IMR-90 (cell line): ENCODE measurements at regions not wholly inside any gene's neighbourhood (a gene's known extent, or its start where the extent isn't known, plus 50 kb on each side); places are given as distances from the start of the nearest gene placed in this dataset.

ENCODE experiments used
- ATAC-seq: fragments of 200-7000 bp; cut with Tn5 transposase; 2 replicates; pipeline ENCODE4 v1.9.1; 2020; ENCODE audit warnings: low read depth, mild to moderate bottlenecking, moderate library complexity
- BruUV-seq: library from RNA; stranded (reverse); fragments of 400-500 nt; replicated peaks from 2 replicates; lab custom pipeline; 2021; lab: Mats Ljungman, UMichigan
- CTCF ChIA-PET: fragments of 300-600 bp; formaldehyde crosslinking; extraction: SDS; loops from one replicate; lab custom pipeline; 2021; ENCODE audit warnings: antibody characterized with exemption; lab: Yijun Ruan, JAX
- POLR2A ChIA-PET: fragments of 300-600 bp; sonication (Branson Sonifier 250); formaldehyde crosslinking; loops from one replicate; lab custom pipeline; 2022; ENCODE audit warnings: antibody characterized with exemption; ENCODE audit not compliant: unreplicated experiment; lab: Charles Lee
- DNase-seq: peaks from one replicate; pipeline ENCODE4 v3.0.0; 2013
- H2AFZ ChIP-seq: replicated peaks from 2 replicates; pipeline ENCODE3; 2013; ENCODE audit warnings: low read length, mild to moderate bottlenecking; ENCODE audit not compliant: poor library complexity
- H2AK5ac ChIP-seq: 2 replicates; pipeline ENCODE4 v1.6.1; 2013; ENCODE audit warnings: low read depth, low read length, inconsistent platforms
- H2AK9ac ChIP-seq: replicated peaks from 2 replicates; pipeline ENCODE3; 2013; ENCODE audit warnings: mild to moderate bottlenecking, low read depth, low read length, moderate library complexity; ENCODE audit not compliant: poor library complexity
- H2BK120ac ChIP-seq: 2 replicates; pipeline ENCODE4 v1.6.1; 2013; ENCODE audit warnings: low read depth, low read length, inconsistent platforms
- H2BK15ac ChIP-seq: 3 replicates; pipeline ENCODE4 v1.6.1; 2013; ENCODE audit warnings: low read depth, low read length, inconsistent platforms
- H2BK20ac ChIP-seq: 2 replicates; pipeline ENCODE4 v1.6.1; 2013; ENCODE audit warnings: low read depth, mild to moderate bottlenecking, inconsistent platforms, low read length, moderate library complexity
- H2BK5ac ChIP-seq: 2 replicates; pipeline ENCODE4 v1.6.1; 2013; ENCODE audit warnings: mild to moderate bottlenecking, low read depth, low read length, inconsistent platforms; ENCODE audit not compliant: poor library complexity, severe bottlenecking
- H3K14ac ChIP-seq: replicated peaks from 2 replicates; pipeline ENCODE4 v1.6.1; 2013; ENCODE audit warnings: low read depth, low read length, inconsistent platforms
- H3K18ac ChIP-seq: 2 replicates; pipeline ENCODE4 v1.6.1; 2013; ENCODE audit warnings: low read depth, low read length, control low read depth
- H3K23ac ChIP-seq: 2 replicates; pipeline ENCODE4 v1.6.1; 2013; ENCODE audit warnings: low read depth, low read length, inconsistent platforms
- H3K27ac ChIP-seq: 2 replicates; pipeline ENCODE4 v1.5.1; 2013; ENCODE audit warnings: mild to moderate bottlenecking, control low read depth, low read length; ENCODE audit not compliant: insufficient read depth
- H3K27me3 ChIP-seq: 2 replicates; pipeline ENCODE4 v1.6.1; 2013; ENCODE audit warnings: low read length; ENCODE audit not compliant: control insufficient read depth, insufficient read depth
- H3K36me3 ChIP-seq: 2 replicates; pipeline ENCODE4 v1.6.1; 2013; ENCODE audit warnings: low read length, mixed read lengths; ENCODE audit not compliant: control insufficient read depth, insufficient read depth
- H3K4ac ChIP-seq: 2 replicates; pipeline ENCODE4 v1.6.1; 2013; ENCODE audit warnings: low read depth, low read length, inconsistent platforms
- H3K4me1 ChIP-seq: 2 replicates; pipeline ENCODE4 v1.6.1; 2013; ENCODE audit warnings: low read length, mixed read lengths; ENCODE audit not compliant: control insufficient read depth, insufficient read depth
- H3K4me2 ChIP-seq: 2 replicates; pipeline ENCODE4 v1.6.1; 2013; ENCODE audit warnings: low read depth, mild to moderate bottlenecking, control low read depth, low read length, moderate library complexity
- H3K4me3 ChIP-seq: 2 replicates; pipeline ENCODE4 v1.5.1; 2013; ENCODE audit warnings: low read depth, mild to moderate bottlenecking, control low read depth, low read length, moderate library complexity; ENCODE audit not compliant: insufficient read depth
- H3K56ac ChIP-seq: 2 replicates; pipeline ENCODE4 v1.6.1; 2013; ENCODE audit warnings: low read length, inconsistent platforms; ENCODE audit not compliant: insufficient read depth; ENCODE audit errors: extremely low read depth
- H3K79me1 ChIP-seq, 2 experiments: 2 replicates each; pipeline ENCODE4 v1.6.1; 2013; ENCODE audit warnings: low read length in 2 of 2, inconsistent platforms in 1 of 2, low read depth in 1 of 2
- H3K9ac ChIP-seq: 2 replicates; pipeline ENCODE4 v1.6.1; 2013; ENCODE audit warnings: low read depth, low read length, control low read depth
- H3K9me1 ChIP-seq: 2 replicates; pipeline ENCODE4 v1.6.1; 2013; ENCODE audit warnings: low read length, inconsistent platforms; ENCODE audit not compliant: insufficient read depth
- H3K9me3 ChIP-seq: 2 replicates; pipeline ENCODE4 v1.6.1; 2013; ENCODE audit warnings: low read length; ENCODE audit not compliant: control insufficient read depth, insufficient read depth
- H4K20me1 ChIP-seq: 2 replicates; pipeline ENCODE4 v1.6.1; 2013; ENCODE audit warnings: low read length, inconsistent platforms; ENCODE audit not compliant: insufficient read depth
- H4K5ac ChIP-seq: 2 replicates; pipeline ENCODE4 v1.6.1; 2013; ENCODE audit warnings: mild to moderate bottlenecking, low read depth, low read length, control low read depth
- H4K8ac ChIP-seq, 2 experiments: 2 replicates each; pipeline ENCODE4 v1.6.1; 2013; ENCODE audit warnings: low read depth in 2 of 2, low read length in 2 of 2, control low read depth in 1 of 2, inconsistent platforms in 1 of 2
- H4K91ac ChIP-seq: 2 replicates; pipeline ENCODE4 v1.6.1; 2013; ENCODE audit warnings: low read depth, low read length, inconsistent platforms; ENCODE audit not compliant: insufficient read depth
- CEBPB ChIP-seq: IDR thresholded peaks from 2 replicates; pipeline ENCODE4 v1.6.1; 2012; ENCODE audit warnings: low read depth, low read length, improper control_type of control experiment
- MXI1 ChIP-seq: IDR thresholded peaks from 2 replicates; pipeline ENCODE4 v1.6.1; 2012; ENCODE audit warnings: low read depth, mild to moderate bottlenecking, low read length, moderate library complexity, borderline replicate concordance
- RAD21 ChIP-seq: IDR thresholded peaks from 2 replicates; pipeline ENCODE4 v1.6.1; 2012; ENCODE audit warnings: low read length, improper control_type of control experiment
- SMC3 ChIP-seq: fragments of 150-350 bp; IDR thresholded peaks from 2 replicates; pipeline ENCODE4 v1.6.1; 2016; ENCODE audit warnings: low read depth, mild to moderate bottlenecking, antibody characterized with exemption, low read length, moderate library complexity
- WGBS, 2 experiments: methylation state at CpG; one replicate each; pipeline versions ENCODE4 v1.1.5 to v1.1.7; 2013; ENCODE audit warnings: missing lambda C conversion rate in 2 of 2; ENCODE audit not compliant: insufficient read length in 1 of 2; ENCODE audit errors: extremely low coverage in 2 of 2; 5-methylcytosine and 5-hydroxymethylcytosine counted together
- dilution Hi-C: fragments of 300-500 bp; cut with HindIII; formaldehyde crosslinking; loops from one replicate; pipeline ENCODE4 v1.14.3; 2018; ENCODE audit warnings: low sequenced_read_pairs; ENCODE audit not compliant: unreplicated experiment
- in situ Hi-C: fragments of 300-500 bp; cut with MboI; formaldehyde crosslinking; loops from 3 replicates; pipeline ENCODE4 v1.14.3; 2019; ENCODE audit warnings: low sequenced_read_pairs, inconsistent platforms, mixed read lengths
- intact Hi-C: fragments of 100-400 bp; cut with micrococcal nuclease; formaldehyde crosslinking; loops from 2 replicates; pipeline ENCODE4 v1.10.0; 2022
- TF ChIP-seq, protein P1 (sequence below): conservative IDR thresholded peaks from 2 replicates; pipeline ENCODE4 v1.5.1; 2012; ENCODE audit warnings: mild to moderate bottlenecking, low read depth, low read length, improper control_type of control experiment
- TF ChIP-seq, protein P2 (sequence below): fragments of 150-350 bp; IDR thresholded peaks from 2 replicates; pipeline ENCODE4 v1.6.1; 2016; ENCODE audit warnings: low read depth, mild to moderate bottlenecking, low read length, moderate library complexity, borderline replicate concordance

DNA sequence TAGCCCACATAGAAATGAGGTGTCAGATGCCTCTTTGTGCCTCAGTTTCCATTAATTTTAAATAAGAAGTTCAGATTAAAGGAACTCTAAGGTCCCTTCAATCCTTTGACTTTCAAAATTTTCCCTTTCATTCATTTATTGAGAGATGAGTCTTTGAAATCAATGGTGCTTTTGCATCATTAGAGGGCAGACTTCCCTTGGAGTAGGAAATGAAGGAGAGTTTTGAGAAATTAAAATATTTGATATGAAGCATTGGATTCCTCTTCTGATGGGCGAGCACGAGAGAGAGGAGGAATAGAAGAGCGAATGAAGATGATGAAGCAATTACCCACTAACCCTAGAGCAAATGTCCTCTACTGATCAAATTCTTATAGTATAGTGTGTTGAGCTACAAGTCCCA is 105.7 kb downstream of the EDN1 start:
- BruUV-seq = no TSS peak

More for the DNA sequence above, 105.7 kb downstream of the EDN1 start:
- H4K5ac ChIP-seq = no peak overlapping the region
- no peak for ATAC-seq
- in situ Hi-C loops = no loop called here
- no peak overlapping the region for H3K27ac ChIP-seq
- no peaks in the 10 kb centered on the region for H3K9me3 ChIP-seq
- H2BK15ac ChIP-seq = no peak overlapping the region
- H4K91ac ChIP-seq = no peak overlapping the region
- no peak overlapping the region; the same call in 1 of the 2 replicates for H2AK5ac ChIP-seq
- no peak overlapping the region for H3K4ac ChIP-seq
- DNase-seq = no peak
- POLR2A ChIA-PET = no interaction called here
- H3K4me1 ChIP-seq = no peaks in the 10 kb centered on the region
- intact Hi-C loops = loop anchor here (1.0 to 10.0 kb wide), 2 partner anchors 207 to 741 kb away; no protein-coding TSS in a partner anchor
- H3K14ac ChIP-seq = no peak overlapping the region
- no peaks in the 10 kb centered on the region for H3K9me1 ChIP-seq
- CTCF ChIA-PET = interaction anchor here (0.6 to 1.5 kb wide), 3 partner anchors 48 to 207 kb away, joined by 3 read pairs; partner anchors contain the start of gene EDN1
- no peaks in the 10 kb centered on the region for H3K79me1 ChIP-seq
- H3K4me3 ChIP-seq = no peak overlapping the region
- no peak overlapping the region for H2AFZ ChIP-seq
- H2BK20ac ChIP-seq = no peak overlapping the region
- dilution Hi-C loops = no loop called here
- no peaks in the 10 kb centered on the region for H3K27me3 ChIP-seq
- H2BK5ac ChIP-seq = no peak overlapping the region
- H3K9ac ChIP-seq = no peak overlapping the region
- H3K23ac ChIP-seq = no peak overlapping the region
- H2BK120ac ChIP-seq = no peak overlapping the region
- TF ChIP-seq, protein P1, sequence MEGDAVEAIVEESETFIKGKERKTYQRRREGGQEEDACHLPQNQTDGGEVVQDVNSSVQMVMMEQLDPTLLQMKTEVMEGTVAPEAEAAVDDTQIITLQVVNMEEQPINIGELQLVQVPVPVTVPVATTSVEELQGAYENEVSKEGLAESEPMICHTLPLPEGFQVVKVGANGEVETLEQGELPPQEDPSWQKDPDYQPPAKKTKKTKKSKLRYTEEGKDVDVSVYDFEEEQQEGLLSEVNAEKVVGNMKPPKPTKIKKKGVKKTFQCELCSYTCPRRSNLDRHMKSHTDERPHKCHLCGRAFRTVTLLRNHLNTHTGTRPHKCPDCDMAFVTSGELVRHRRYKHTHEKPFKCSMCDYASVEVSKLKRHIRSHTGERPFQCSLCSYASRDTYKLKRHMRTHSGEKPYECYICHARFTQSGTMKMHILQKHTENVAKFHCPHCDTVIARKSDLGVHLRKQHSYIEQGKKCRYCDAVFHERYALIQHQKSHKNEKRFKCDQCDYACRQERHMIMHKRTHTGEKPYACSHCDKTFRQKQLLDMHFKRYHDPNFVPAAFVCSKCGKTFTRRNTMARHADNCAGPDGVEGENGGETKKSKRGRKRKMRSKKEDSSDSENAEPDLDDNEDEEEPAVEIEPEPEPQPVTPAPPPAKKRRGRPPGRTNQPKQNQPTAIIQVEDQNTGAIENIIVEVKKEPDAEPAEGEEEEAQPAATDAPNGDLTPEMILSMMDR = peak; percentile 51
- TF ChIP-seq RAD21 = peak; percentile 58
- TF ChIP-seq, protein P2, sequence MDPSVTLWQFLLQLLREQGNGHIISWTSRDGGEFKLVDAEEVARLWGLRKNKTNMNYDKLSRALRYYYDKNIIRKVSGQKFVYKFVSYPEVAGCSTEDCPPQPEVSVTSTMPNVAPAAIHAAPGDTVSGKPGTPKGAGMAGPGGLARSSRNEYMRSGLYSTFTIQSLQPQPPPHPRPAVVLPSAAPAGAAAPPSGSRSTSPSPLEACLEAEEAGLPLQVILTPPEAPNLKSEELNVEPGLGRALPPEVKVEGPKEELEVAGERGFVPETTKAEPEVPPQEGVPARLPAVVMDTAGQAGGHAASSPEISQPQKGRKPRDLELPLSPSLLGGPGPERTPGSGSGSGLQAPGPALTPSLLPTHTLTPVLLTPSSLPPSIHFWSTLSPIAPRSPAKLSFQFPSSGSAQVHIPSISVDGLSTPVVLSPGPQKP = no peak
- no peak for TF ChIP-seq CEBPB
- peak; percentile 58 for TF ChIP-seq SMC3
- no peak for TF ChIP-seq MXI1
- no peaks in the 10 kb centered on the region for H4K20me1 ChIP-seq
- no peak overlapping the region for H3K4me2 ChIP-seq
- no peak overlapping the region for H2AK9ac ChIP-seq
- no peak overlapping the region for H3K18ac ChIP-seq
- no peak overlapping the region for H4K8ac ChIP-seq
- H3K56ac ChIP-seq = no peak overlapping the region
- H3K36me3 ChIP-seq = no peaks in the 10 kb centered on the region
- WGBS, 2 experiments = no CpG with 5 or more reads among the region's 3 CpGs
